Hepatocyte (in vitro differentiated cells): ENCODE measurements at regions not wholly inside any gene's neighbourhood (a gene's known extent, or its start where the extent isn't known, plus 50 kb on each side); places are given as distances from the start of the nearest gene placed in this dataset.

Experiments
- DNase-seq: peaks from one replicate; pipeline ENCODE4 v3.0.0-alpha.2; 2016; ENCODE audit warnings: low spot score
- H2AFZ ChIP-seq: fragments of 200-600 bp; sonication (generic); 2 replicates; pipeline ENCODE4 v1.6.0; 2016; ENCODE audit warnings: antibody characterized with exemption, mild to moderate bottlenecking
- H3K27ac ChIP-seq: fragments of 200-600 bp; sonication (generic); 2 replicates; pipeline ENCODE4 v1.5.1; 2016; ENCODE audit warnings: mild to moderate bottlenecking
- H3K27me3 ChIP-seq: fragments of 200-600 bp; sonication (generic); 2 replicates; pipeline ENCODE4 v1.6.1; 2016
- H3K36me3 ChIP-seq: fragments of 200-600 bp; sonication (generic); replicated peaks from 2 replicates; pipeline ENCODE4 v1.5.1; 2016; ENCODE audit warnings: low read depth; ENCODE audit not compliant: insufficient read depth
- H3K4me1 ChIP-seq: fragments of 200-600 bp; sonication (generic); 2 replicates; pipeline ENCODE4 v1.5.1; 2016; ENCODE audit warnings: mild to moderate bottlenecking, moderate library complexity; ENCODE audit not compliant: insufficient read depth
- H3K4me2 ChIP-seq: fragments of 200-600 bp; sonication (generic); 2 replicates; pipeline ENCODE4 v1.6.0; 2016
- H3K4me3 ChIP-seq: fragments of 200-600 bp; sonication (generic); 2 replicates; pipeline ENCODE4 v1.5.1; 2016; ENCODE audit warnings: mild to moderate bottlenecking
- H3K79me2 ChIP-seq: fragments of 200-600 bp; sonication (generic); 2 replicates; pipeline ENCODE4 v1.6.0; 2017; ENCODE audit warnings: mild to moderate bottlenecking
- H3K9me2 ChIP-seq: fragments of 200-600 bp; sonication (generic); replicated peaks from 2 replicates; pipeline ENCODE4 v1.6.0; 2017; ENCODE audit warnings: mild to moderate bottlenecking; ENCODE audit not compliant: insufficient read depth
- H3K9me3 ChIP-seq: fragments of 200-600 bp; sonication (generic); 2 replicates; pipeline ENCODE4 v1.5.1; 2016; ENCODE audit warnings: low read depth, mild to moderate bottlenecking
- H4K20me1 ChIP-seq: fragments of 200-600 bp; sonication (generic); 2 replicates; pipeline ENCODE4 v1.6.0; 2016; ENCODE audit warnings: mild to moderate bottlenecking; ENCODE audit not compliant: insufficient read depth, poor library complexity, severe bottlenecking
- EZH2 ChIP-seq: fragments of 200-600 bp; sonication (generic); IDR thresholded peaks from 2 replicates; pipeline ENCODE4 v1.6.1; 2016; ENCODE audit warnings: antibody characterized with exemption, mild to moderate bottlenecking, borderline replicate concordance
- EZH2phosphoT487 ChIP-seq: fragments of 200-600 bp; sonication (generic); IDR thresholded peaks from one replicate; pipeline ENCODE4 v1.6.1; 2018; ENCODE audit warnings: antibody characterized with exemption, mild to moderate bottlenecking, low read depth, moderate library complexity; ENCODE audit not compliant: unreplicated experiment, severe bottlenecking
- WGBS: methylation state at CpG from one replicate; pipeline ENCODE4 v1.1.6; 2016; ENCODE audit warnings: low lambda C conversion rate; ENCODE audit errors: missing lambda C conversion rate; 5-methylcytosine and 5-hydroxymethylcytosine counted together
- TF ChIP-seq, protein P1 (sequence below): fragments of 200-600 bp; sonication (generic); IDR thresholded peaks from 2 replicates; pipeline ENCODE4 v1.5.1; 2016; ENCODE audit warnings: antibody characterized with exemption, mild to moderate bottlenecking; ENCODE audit not compliant: poor library complexity

DNA sequence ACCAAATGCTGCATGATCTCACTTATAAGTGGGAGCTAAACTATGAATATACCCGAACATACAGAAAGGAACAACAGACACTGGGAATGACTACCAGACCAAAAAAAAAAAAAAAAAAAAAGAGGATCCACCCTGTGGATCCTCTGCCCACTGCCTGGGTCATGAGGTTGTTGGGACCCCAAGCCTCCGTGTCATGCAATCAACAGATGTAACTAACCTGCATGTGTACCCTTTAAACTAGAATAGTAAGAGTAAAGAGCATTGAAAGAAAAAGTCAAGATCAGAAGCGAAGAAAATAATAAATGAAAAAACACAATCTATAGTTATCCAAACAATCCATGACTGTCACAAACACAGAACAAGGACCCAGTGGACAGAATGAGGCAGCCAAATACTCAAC is 109.5 kb upstream of the TOP3B start:
- TF ChIP-seq, protein P1, sequence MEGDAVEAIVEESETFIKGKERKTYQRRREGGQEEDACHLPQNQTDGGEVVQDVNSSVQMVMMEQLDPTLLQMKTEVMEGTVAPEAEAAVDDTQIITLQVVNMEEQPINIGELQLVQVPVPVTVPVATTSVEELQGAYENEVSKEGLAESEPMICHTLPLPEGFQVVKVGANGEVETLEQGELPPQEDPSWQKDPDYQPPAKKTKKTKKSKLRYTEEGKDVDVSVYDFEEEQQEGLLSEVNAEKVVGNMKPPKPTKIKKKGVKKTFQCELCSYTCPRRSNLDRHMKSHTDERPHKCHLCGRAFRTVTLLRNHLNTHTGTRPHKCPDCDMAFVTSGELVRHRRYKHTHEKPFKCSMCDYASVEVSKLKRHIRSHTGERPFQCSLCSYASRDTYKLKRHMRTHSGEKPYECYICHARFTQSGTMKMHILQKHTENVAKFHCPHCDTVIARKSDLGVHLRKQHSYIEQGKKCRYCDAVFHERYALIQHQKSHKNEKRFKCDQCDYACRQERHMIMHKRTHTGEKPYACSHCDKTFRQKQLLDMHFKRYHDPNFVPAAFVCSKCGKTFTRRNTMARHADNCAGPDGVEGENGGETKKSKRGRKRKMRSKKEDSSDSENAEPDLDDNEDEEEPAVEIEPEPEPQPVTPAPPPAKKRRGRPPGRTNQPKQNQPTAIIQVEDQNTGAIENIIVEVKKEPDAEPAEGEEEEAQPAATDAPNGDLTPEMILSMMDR = no peak
- TF ChIP-seq EZH2 (no peak), EZH2phosphoT487 (no peak)
- H3K4me2 ChIP-seq = no peak overlapping the region
- no peaks in the 10 kb centered on the region for H3K9me2 ChIP-seq
- DNase-seq = no peak
- no peak overlapping the region for H2AFZ ChIP-seq
- H3K4me1 ChIP-seq = no peaks in the 10 kb centered on the region
- H3K36me3 ChIP-seq = no peaks in the 10 kb centered on the region
- H3K4me3 ChIP-seq = no peak overlapping the region
- no peaks in the 10 kb centered on the region for H4K20me1 ChIP-seq
- peaks cover 47% of the 10 kb centered on the region for H3K27me3 ChIP-seq
- H3K27ac ChIP-seq = no peak overlapping the region
- no peaks in the 10 kb centered on the region for H3K79me2 ChIP-seq
- WGBS = 92% methylated on average over 3 of the region's 3 CpGs
- H3K9me3 ChIP-seq = no peaks in the 10 kb centered on the region

DNA sequence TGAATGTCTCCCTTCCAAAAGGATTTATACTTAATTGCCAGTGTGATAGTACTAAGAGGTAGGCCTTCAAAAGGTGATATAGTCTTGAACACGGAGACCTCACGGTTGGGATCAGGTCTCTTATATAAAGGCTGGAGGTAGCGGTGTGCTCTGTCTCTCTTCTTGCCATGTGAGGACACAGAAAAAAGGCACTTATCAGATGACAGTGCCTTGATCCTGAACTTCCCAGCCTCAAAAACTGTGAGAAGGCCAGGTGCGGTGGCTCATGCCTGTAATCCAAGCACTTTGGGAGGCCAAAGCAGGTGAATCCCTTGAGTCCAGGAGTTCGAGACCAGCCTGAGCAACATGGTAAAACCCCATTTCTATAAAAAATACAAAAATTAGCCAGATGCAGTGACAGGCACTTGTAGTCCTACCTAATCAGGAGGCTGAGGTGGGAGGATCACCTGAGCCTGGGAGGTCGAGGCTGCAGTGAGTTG is 108.9 kb upstream of the TOP3B start:
- Histone ChIP-seq H4K20me1 (no peaks in the 10 kb centered on the region), H3K9me3 (no peaks in the 10 kb centered on the region), H2AFZ (no peak overlapping the region), H3K4me1 (no peaks in the 10 kb centered on the region), H3K4me3 (no peak overlapping the region), H3K27me3 (peaks cover 41% of the 10 kb centered on the region), H3K9me2 (no peaks in the 10 kb centered on the region), H3K4me2 (no peak overlapping the region), H3K79me2 (no peaks in the 10 kb centered on the region), H3K36me3 (no peaks in the 10 kb centered on the region), H3K27ac (no peak overlapping the region)
- DNase-seq = no peak
- 89% methylated on average over 6 of the region's 6 CpGs for WGBS
- TF ChIP-seq EZH2phosphoT487 = no peak
- TF ChIP-seq, protein P1 = no peak
- no peak for TF ChIP-seq EZH2

DNA sequence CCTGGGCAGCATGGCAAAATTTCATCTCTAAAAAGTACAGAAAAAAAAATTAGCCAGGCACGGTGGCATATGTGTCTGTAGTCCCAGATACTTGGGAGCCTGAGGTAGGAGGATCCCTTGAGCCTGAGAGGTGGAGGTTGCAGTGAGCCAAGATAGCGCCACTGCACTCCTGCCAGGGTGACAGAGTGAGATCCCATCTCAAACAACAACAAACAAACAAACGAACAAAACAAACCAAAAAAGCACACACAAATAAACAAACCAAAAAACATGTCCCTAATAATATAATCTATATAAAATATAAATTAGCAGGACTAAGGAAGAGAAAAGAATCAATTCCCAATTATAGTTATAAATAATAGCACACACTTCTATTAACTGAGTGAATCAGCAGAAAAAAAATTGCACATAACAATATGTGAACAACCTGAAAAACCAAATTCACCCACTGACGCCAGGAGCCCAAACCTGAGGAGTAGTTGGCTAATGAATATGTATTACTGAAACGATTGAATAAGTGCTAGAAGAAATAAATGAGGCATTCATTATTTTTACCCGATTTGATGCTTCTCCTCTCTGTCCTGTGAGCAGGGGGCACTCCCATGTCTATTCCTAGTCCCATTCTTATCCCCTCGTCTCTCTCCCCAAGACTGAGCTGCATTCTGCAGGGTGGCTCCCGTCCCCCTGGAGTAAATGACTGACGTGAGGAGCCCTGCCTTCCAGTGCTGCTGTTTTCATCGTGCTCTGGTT is 108.2 kb upstream of the TOP3B start:
- TF ChIP-seq EZH2 = no peak
- no peak for TF ChIP-seq EZH2phosphoT487
- TF ChIP-seq, protein P1 = no peak
- Histone ChIP-seq H3K4me1 (no peaks in the 10 kb centered on the region), H3K9me3 (no peaks in the 10 kb centered on the region)

More for the DNA sequence above, 108.2 kb upstream of the TOP3B start:
- WGBS = 55% methylated on average over 10 of the region's 10 CpGs
- Histone ChIP-seq H3K27me3 (peaks cover 35% of the 10 kb centered on the region), H3K4me2 (no peak overlapping the region), H3K27ac (no peak overlapping the region), H3K79me2 (no peaks in the 10 kb centered on the region), H2AFZ (no peak overlapping the region), H3K4me3 (no peak overlapping the region), H3K36me3 (no peaks in the 10 kb centered on the region), H4K20me1 (no peaks in the 10 kb centered on the region), H3K9me2 (no peaks in the 10 kb centered on the region)
- DNase-seq = no peak
